GM12872 (cell line): ENCODE measurements at regions not wholly inside any gene's neighbourhood (a gene's known extent, or its start where the extent isn't known, plus 50 kb on each side); places are given as distances from the start of the nearest gene placed in this dataset.
A peak's percentile ranks its signal among the peaks of the same experiment; 100 is the strongest.

Source experiments
- TF ChIP-seq, protein P1 (sequence below): IDR thresholded peaks from 3 replicates; pipeline ENCODE4 v1.5.1; 2011; ENCODE audit warnings: low read depth, mild to moderate bottlenecking, low read length, moderate library complexity; ENCODE audit not compliant: insufficient read depth

DNA sequence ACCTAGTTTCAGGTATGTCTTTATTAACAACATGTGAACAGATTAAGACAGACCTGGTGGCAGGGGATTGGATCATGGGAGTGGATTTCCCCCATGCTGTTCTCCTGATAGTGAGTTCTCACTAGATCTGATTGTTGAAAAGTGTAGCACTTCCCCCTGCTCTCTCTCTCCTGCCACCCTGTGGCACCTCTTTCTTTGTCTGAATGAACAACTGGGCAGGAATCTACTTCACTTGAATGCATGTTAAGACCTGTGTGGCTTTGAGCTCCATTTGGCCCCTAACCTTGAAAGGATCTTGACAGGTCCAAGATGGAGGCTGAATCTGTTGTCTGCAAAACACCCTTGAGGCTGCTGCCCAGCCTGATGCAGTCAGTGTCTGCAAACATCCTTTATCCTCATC, 194.4 kb downstream of the RNF144A start:
- TF ChIP-seq, protein P1, sequence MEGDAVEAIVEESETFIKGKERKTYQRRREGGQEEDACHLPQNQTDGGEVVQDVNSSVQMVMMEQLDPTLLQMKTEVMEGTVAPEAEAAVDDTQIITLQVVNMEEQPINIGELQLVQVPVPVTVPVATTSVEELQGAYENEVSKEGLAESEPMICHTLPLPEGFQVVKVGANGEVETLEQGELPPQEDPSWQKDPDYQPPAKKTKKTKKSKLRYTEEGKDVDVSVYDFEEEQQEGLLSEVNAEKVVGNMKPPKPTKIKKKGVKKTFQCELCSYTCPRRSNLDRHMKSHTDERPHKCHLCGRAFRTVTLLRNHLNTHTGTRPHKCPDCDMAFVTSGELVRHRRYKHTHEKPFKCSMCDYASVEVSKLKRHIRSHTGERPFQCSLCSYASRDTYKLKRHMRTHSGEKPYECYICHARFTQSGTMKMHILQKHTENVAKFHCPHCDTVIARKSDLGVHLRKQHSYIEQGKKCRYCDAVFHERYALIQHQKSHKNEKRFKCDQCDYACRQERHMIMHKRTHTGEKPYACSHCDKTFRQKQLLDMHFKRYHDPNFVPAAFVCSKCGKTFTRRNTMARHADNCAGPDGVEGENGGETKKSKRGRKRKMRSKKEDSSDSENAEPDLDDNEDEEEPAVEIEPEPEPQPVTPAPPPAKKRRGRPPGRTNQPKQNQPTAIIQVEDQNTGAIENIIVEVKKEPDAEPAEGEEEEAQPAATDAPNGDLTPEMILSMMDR = 0 out of 3 replicates have a peak, but pooled peaks have one; percentile 12

DNA sequence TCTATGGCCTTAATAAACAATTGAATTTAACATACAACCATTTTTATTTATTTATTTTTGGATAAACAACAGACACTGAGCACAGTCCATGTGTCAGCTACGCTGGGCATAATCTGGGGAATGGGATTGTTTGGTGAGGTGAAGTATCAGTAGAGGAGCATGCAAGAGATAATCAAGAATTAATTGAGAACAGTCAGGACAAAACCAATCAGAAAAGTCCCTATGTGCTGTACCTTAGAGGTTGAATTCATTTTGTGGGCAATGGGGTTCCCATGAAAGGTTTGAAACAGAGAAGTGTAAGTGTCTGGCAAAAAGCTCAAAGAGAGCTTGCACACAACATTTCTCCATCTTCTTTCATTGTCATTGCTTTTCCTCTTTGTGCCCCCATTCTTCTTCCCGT, 198.2 kb downstream of the RNF144A start:
- TF ChIP-seq, protein P1 = no peak

DNA sequence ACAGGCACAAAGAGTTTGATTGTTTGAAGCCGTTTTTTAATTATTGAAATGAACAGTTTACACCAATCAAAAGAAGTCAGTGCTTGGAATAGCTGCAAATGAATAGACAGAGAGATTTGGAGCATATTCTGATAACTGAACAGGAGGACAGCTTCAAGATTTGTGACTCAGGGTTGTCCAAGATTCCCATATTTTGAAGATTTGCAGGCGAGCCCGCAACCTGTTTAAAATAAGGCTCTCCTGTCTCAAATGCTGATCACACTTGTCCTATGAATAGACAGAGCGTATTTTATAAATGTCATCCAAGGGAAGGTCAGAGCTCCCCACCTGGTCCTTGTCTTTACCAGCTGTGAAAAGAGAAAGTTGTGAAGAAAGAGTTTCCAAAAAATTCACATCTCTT, 198.7 kb downstream of the RNF144A start:
- TF ChIP-seq, protein P1 = no peak

DNA sequence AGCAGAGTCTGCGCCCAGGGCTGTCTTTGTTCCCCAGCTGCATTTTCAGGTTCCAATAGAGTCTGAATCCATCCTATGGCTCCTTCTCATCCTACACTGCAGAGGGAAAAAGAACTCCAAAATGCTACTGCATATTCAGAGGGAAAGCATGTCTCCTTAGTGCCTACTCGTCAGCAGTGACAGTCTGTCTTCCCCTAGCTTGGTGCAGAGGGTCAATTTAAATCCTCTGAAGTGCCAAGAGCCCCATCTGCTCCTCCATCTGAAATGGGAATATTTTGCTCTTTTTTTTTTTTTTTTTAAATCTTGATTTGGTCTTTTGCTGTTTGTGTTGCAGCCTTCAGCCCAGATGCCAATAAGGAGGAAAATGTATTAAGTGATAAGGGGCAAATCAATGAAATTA, 199.3 kb downstream of the RNF144A start:
- TF ChIP-seq, protein P1 = no peak

DNA sequence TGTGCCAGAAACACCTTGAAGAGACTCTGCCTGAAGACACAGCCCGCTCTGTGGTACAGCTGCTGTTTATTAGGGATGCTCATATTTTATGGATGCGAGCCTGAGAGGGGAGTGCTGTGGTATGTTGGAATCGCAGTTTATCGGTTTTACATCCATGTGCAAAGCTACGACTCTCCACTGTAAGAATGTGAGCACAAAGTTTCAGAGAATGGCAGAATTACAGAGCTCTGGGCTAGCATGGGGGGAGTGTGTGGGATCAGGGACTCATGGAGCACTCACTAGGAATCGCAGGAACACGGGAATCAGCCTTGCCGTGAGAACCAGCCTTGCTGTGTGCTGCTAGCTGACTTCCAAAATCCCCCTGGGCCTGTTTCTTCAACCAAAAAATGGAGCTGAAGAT, 199.9 kb downstream of the RNF144A start:
- TF ChIP-seq, protein P1 = no peak

DNA sequence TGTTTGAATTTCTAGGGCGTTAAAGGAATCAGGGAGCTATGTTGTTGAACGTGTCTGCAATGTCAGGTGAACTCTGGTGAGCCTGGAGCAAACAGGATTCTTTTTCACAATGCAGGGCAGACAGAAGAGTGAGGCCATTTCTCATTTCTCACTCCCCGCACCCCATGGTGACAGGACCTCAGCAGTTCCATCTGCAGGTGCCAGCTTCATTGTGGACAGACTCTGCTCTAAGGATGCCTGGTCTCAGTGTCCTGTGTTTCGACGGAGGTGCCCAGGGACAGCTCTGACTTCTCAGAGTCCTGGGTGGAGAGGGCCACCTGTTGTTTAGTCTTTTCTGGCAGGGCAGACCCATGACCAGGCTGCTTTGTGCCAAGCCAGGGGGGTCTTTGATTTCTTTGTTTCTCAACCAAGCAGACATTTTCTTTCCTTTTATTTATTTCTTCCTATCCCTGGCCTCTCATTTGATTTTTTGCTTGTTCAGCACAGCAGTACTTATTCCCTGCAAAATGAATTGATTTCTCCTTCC, 201.5 kb downstream of the RNF144A start:
- TF ChIP-seq, protein P1 = no peak

DNA sequence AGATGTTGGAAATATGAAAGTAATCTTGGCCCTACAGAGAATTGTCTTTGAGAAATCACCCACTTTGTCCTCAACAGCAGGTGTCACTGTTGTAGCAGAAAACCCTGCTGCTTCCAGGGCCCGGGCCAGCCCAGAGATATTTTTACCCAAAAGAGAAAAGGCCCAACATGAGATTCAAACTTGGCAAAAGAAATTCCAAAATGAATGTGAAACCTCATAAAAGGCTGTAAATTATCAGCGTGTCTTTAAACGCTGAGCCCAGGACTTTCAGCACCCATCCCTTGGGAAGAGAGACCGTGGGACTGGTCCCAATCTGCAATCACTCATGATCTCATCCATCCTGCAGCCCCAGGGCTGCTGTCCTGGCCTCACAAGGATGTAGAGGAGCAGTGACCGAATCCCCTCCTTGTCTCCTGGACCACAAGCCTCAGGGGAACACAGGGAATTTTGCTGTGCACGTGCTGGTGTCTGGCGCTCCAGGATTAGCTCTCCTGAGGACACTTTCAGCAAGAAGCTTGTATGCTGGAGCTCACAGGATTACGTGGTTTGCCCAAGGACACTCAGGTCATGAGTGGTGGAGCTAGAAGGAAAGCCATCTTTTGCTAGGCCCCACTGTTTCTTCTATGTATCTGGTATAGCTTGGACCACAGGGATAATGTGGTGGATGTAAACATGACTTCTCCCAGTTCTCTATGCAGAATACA, 202.1 kb downstream of the RNF144A start:
- TF ChIP-seq, protein P1 = peak; percentile 39; the same call in 2 of the 3 replicates
